Ammon's horn (tissue), 1 donor: ENCODE measurements at regions not wholly inside any gene's neighbourhood (a gene's known extent, or its start where the extent isn't known, plus 50 kb on each side); places are given as distances from the start of the nearest gene placed in this dataset.

Experiments used
- DNase-seq: peaks from one replicate; pipeline ENCODE4 v3.0.0-alpha.2; 2016; ENCODE audit warnings: low spot score

GRCh38 chr7:26040085-26040484, 111.9 kb upstream of the NFE2L3 start:
- no peak for DNase-seq

- no peak for DNase-seq
These were observed 109.8 kb upstream of the NFE2L3 start for GRCh38 chr7:26042237-26042636.

- no peak for DNase-seq
These were observed 108.2 kb upstream of the NFE2L3 start for GRCh38 chr7:26043801-26044200.

- DNase-seq: no peak
These were observed 107.7 kb upstream of the NFE2L3 start for GRCh38 chr7:26044320-26044719.

- no peak for DNase-seq
These were observed 105.8 kb upstream of the NFE2L3 start for GRCh38 chr7:26046150-26046549.

- no peak for DNase-seq
These were observed 105.1 kb upstream of the NFE2L3 start for GRCh38 chr7:26046878-26047277.

GRCh38 chr7:26048663-26049062, 103.3 kb upstream of the NFE2L3 start:
- DNase-seq: no peak

GRCh38 chr7:26049081-26049480, 102.9 kb upstream of the NFE2L3 start:
- DNase-seq: no peak

GRCh38 chr7:26051021-26051420, 101.0 kb upstream of the NFE2L3 start:
- DNase-seq: no peak

- no peak for DNase-seq
These were observed 99.3 kb upstream of the NFE2L3 start for GRCh38 chr7:26052706-26053105.

- DNase-seq: no peak
These were observed 97.6 kb upstream of the NFE2L3 start for GRCh38 chr7:26054386-26054785.

GRCh38 chr7:26055241-26055640, 96.8 kb upstream of the NFE2L3 start:
- no peak for DNase-seq

- DNase-seq: no peak
These were observed 91.0 kb upstream of the NFE2L3 start for GRCh38 chr7:26060733-26061677.

GRCh38 chr7:26061678-26062603, 90.1 kb upstream of the NFE2L3 start:
- peak; percentile 23 for DNase-seq

GRCh38 chr7:26065652-26066051, 86.3 kb upstream of the NFE2L3 start:
- DNase-seq: no peak

GRCh38 chr7:26066736-26067135, 85.3 kb upstream of the NFE2L3 start:
- DNase-seq: no peak

- DNase-seq: no peak
These were observed 81.7 kb upstream of the NFE2L3 start for GRCh38 chr7:26070290-26070689.

GRCh38 chr7:26071622-26072456, 80.2 kb upstream of the NFE2L3 start:
- DNase-seq: no peak

- no peak for DNase-seq
These were observed 79.0 kb upstream of the NFE2L3 start for GRCh38 chr7:26073041-26073440.

GRCh38 chr7:26074919-26075318, 77.1 kb upstream of the NFE2L3 start:
- no peak for DNase-seq

- DNase-seq: no peak
These were observed 75.3 kb upstream of the NFE2L3 start for GRCh38 chr7:26076691-26077090.
